Type B pancreatic cell (in vitro differentiated cells): ENCODE measurements at regions not wholly inside any gene's neighbourhood (a gene's known extent, or its start where the extent isn't known, plus 50 kb on each side); places are given as distances from the start of the nearest gene placed in this dataset.

ENCODE experiments used
- DNase-seq: peaks from one replicate; pipeline ENCODE4 v3.0.0; 2021; ENCODE audit warnings: mixed read lengths; ENCODE audit not compliant: unreplicated experiment; ENCODE audit errors: extremely low spot score
- H3K27ac Mint-ChIP-seq: 2 replicates; pipeline ENCODE4 v1.8.0; 2021; ENCODE audit warnings: mild to moderate bottlenecking, mixed read lengths
- H3K27me3 Mint-ChIP-seq: 2 replicates; pipeline ENCODE4 v1.8.0; 2021; ENCODE audit warnings: mixed read lengths
- H3K36me3 Mint-ChIP-seq: 2 replicates; pipeline ENCODE4 v1.8.0; 2021; ENCODE audit warnings: mixed read lengths
- H3K4me1 Mint-ChIP-seq: one replicate; pipeline ENCODE4 v1.8.0; 2021; ENCODE audit warnings: mixed read lengths; ENCODE audit not compliant: unreplicated experiment
- H3K4me3 Mint-ChIP-seq: 2 replicates; pipeline ENCODE4 v1.8.0; 2021; ENCODE audit warnings: mild to moderate bottlenecking, mixed read lengths
- H3K9me3 Mint-ChIP-seq: 2 replicates; pipeline ENCODE4 v1.8.0; 2021; ENCODE audit warnings: mixed read lengths
- CTCF ChIP-seq: fragments of 200-600 bp; sonication (generic); conservative IDR thresholded peaks from 2 replicates; pipeline ENCODE4 v1.5.0; 2021; ENCODE audit warnings: antibody characterized with exemption, mild to moderate bottlenecking

GRCh38 chr3:167919590-167919989 lies 176.1 kb downstream of the GOLIM4 start:
- H3K36me3 Mint-ChIP-seq, result no peaks in the 10 kb centered on the region
- no peaks in the 10 kb centered on the region for H3K9me3 Mint-ChIP-seq
- no peaks in the 10 kb centered on the region for H3K27me3 Mint-ChIP-seq
- H3K27ac Mint-ChIP-seq, result no peak overlapping the region
- no peak overlapping the region for H3K4me3 Mint-ChIP-seq
- TF ChIP-seq CTCF, result no peak
- H3K4me1 Mint-ChIP-seq, result peaks cover 11% of the 10 kb centered on the region
- no peak for DNase-seq

- Mint-ChIP-seq H3K9me3 (no peaks in the 10 kb centered on the region), H3K36me3 (no peaks in the 10 kb centered on the region), H3K27ac (no peak overlapping the region), H3K4me1 (peaks cover 11% of the 10 kb centered on the region), H3K4me3 (no peak overlapping the region), H3K27me3 (no peaks in the 10 kb centered on the region)
- no peak for DNase-seq
- no peak for TF ChIP-seq CTCF
These were observed 177.0 kb downstream of the GOLIM4 start for GRCh38 chr3:167918686-167919085.

GRCh38 chr3:167918008-167918596 lies 177.6 kb downstream of the GOLIM4 start:
- Mint-ChIP-seq H3K36me3 (no peaks in the 10 kb centered on the region), H3K9me3 (no peaks in the 10 kb centered on the region), H3K4me1 (peaks cover 11% of the 10 kb centered on the region), H3K4me3 (peak overlapping the region; percentile 35), H3K27ac (no peak overlapping the region), H3K27me3 (no peaks in the 10 kb centered on the region)
- TF ChIP-seq CTCF, result no peak
- DNase-seq, result no peak

- Mint-ChIP-seq H3K4me1 (peaks cover 25% of the 10 kb centered on the region), H3K27ac (no peak overlapping the region), H3K36me3 (no peaks in the 10 kb centered on the region), H3K27me3 (peaks cover 7% of the 10 kb centered on the region), H3K9me3 (no peaks in the 10 kb centered on the region), H3K4me3 (no peak overlapping the region)
- DNase-seq, result no peak
- TF ChIP-seq CTCF, result peak; percentile 35
These were observed 177.8 kb downstream of the SERPINI1 start for GRCh38 chr3:167913219-167913835.

GRCh38 chr3:167909952-167910351 lies 174.4 kb downstream of the SERPINI1 start:
- Mint-ChIP-seq H3K36me3 (no peaks in the 10 kb centered on the region), H3K9me3 (no peaks in the 10 kb centered on the region), H3K4me1 (peaks cover 21% of the 10 kb centered on the region), H3K27ac (no peak overlapping the region), H3K27me3 (peaks cover 7% of the 10 kb centered on the region), H3K4me3 (no peak overlapping the region)
- DNase-seq, result no peak
- TF ChIP-seq CTCF, result no peak
